ENCODE measurements at regions not wholly inside any gene's neighbourhood (a gene's known extent, or its start where the extent isn't known, plus 50 kb on each side); places are given as distances from the start of the nearest gene placed in this dataset.

- no peak for DNase-seq (ENCODE audit: extremely low spot score)
- intact Hi-C loops (cut with DNase I), result no loop called here
- Histone ChIP-seq H3K9me3 (no peaks in the 10 kb centered on the region), H3K27ac (replicated peaks in 1 of 4) (no peak overlapping the region), H3K4me3 (no peak overlapping the region), H3K36me3 (no peaks in the 10 kb centered on the region), H3K4me1 (no peaks in the 10 kb centered on the region), H3K27me3 (no peaks in the 10 kb centered on the region)
- 94% methylated on average over 2 of the region's 2 CpGs for WGBS
- TF ChIP-seq, protein P1, sequence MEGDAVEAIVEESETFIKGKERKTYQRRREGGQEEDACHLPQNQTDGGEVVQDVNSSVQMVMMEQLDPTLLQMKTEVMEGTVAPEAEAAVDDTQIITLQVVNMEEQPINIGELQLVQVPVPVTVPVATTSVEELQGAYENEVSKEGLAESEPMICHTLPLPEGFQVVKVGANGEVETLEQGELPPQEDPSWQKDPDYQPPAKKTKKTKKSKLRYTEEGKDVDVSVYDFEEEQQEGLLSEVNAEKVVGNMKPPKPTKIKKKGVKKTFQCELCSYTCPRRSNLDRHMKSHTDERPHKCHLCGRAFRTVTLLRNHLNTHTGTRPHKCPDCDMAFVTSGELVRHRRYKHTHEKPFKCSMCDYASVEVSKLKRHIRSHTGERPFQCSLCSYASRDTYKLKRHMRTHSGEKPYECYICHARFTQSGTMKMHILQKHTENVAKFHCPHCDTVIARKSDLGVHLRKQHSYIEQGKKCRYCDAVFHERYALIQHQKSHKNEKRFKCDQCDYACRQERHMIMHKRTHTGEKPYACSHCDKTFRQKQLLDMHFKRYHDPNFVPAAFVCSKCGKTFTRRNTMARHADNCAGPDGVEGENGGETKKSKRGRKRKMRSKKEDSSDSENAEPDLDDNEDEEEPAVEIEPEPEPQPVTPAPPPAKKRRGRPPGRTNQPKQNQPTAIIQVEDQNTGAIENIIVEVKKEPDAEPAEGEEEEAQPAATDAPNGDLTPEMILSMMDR (IDR thresholded peaks at IDR 0.05), result no peak
- TF ChIP-seq EP300 (IDR thresholded peaks at IDR 0.05) (no peak), POLR2A (IDR thresholded peaks at IDR 0.05; ENCODE audit: low read depth) (no peak), POLR2AphosphoS5 (IDR thresholded peaks at IDR 0.05) (no peak)
Observed at GRCh38 chr14:85911044-85911443, 381.1 kb downstream of the FLRT2 start.

DNA sequence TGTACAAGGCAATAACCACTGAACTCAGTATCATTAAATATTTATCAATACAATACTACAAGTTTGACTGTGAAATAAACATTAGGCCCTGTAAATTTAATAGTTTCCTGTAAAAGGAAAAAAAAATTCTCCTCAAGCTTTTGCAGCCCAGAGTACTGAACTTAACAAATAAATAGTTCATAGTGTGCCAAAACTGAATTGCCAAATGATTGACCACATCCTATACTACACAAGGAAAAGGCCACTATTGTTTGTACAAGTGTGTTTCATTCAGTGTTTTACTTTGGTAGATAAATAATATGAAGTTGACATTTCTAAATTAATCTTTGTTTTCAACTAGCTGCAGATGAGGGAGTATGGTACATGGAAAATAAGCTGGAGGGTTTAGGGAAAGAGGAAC lies 379.6 kb downstream of the FLRT2 start:
- TF ChIP-seq POLR2A (IDR thresholded peaks at IDR 0.05; ENCODE audit: low read depth), result no peak
- TF ChIP-seq, protein P1 (IDR thresholded peaks at IDR 0.05), result no peak
- no peak for TF ChIP-seq EP300 (IDR thresholded peaks at IDR 0.05)
- no peak for TF ChIP-seq POLR2AphosphoS5 (IDR thresholded peaks at IDR 0.05)
- no peak for DNase-seq (ENCODE audit: extremely low spot score)
- no peaks in the 10 kb centered on the region for H3K4me1 ChIP-seq
- no peak overlapping the region for H3K4me3 ChIP-seq
- H3K27me3 ChIP-seq, result no peaks in the 10 kb centered on the region
- intact Hi-C loops (cut with DNase I), result no loop called here
- H3K9me3 ChIP-seq, result no peaks in the 10 kb centered on the region
- no peak overlapping the region for H3K27ac ChIP-seq (replicated peaks in 1 of 4)
- H3K36me3 ChIP-seq, result no peaks in the 10 kb centered on the region

DNA sequence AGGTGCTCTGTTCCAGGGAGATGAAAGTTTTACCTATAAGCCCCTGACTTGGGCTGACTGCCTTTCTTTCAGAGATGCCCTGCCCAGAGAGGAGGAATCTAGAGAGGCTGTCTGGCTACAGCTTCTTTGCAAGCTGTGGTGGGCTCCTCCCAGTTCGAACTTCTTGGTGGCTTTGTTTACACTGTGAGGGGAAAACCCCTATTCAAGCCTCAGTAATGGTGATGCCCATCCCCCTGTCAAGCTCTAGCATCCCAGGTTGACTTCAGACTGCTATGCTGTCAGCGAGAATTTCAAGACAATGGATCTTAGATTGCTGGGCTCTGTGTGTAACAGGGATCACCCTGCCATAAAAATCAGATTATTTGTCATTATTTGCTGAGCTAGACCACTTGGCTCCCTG lies 377.6 kb downstream of the FLRT2 start:
- no peaks in the 10 kb centered on the region for H3K4me1 ChIP-seq
- H3K27ac ChIP-seq (replicated peaks in 1 of 4), result no peak overlapping the region
- WGBS, result 89% methylated on average over 1 of the region's 2 CpGs
- H3K27me3 ChIP-seq, result no peaks in the 10 kb centered on the region
- H3K36me3 ChIP-seq, result no peaks in the 10 kb centered on the region
- H3K9me3 ChIP-seq, result no peaks in the 10 kb centered on the region
- no peak for TF ChIP-seq POLR2AphosphoS5 (IDR thresholded peaks at IDR 0.05)
- TF ChIP-seq EP300 (IDR thresholded peaks at IDR 0.05), result no peak
- TF ChIP-seq, protein P1 (IDR thresholded peaks at IDR 0.05), result no peak
- TF ChIP-seq POLR2A (IDR thresholded peaks at IDR 0.05; ENCODE audit: low read depth), result no peak
- intact Hi-C loops (cut with DNase I), result no loop called here
- no peak for DNase-seq (ENCODE audit: extremely low spot score)
- H3K4me3 ChIP-seq, result no peak overlapping the region

GRCh38 chr14:85897808-85898207 lies 367.9 kb downstream of the FLRT2 start:
- H3K9me3 ChIP-seq, result no peaks in the 10 kb centered on the region
- no peak for DNase-seq (ENCODE audit: extremely low spot score)
- H3K27ac ChIP-seq (replicated peaks in 1 of 4), result no peak overlapping the region
- no peaks in the 10 kb centered on the region for H3K36me3 ChIP-seq
- intact Hi-C loops (cut with DNase I), result no loop called here
- no peaks in the 10 kb centered on the region for H3K27me3 ChIP-seq
- no peak overlapping the region for H3K4me3 ChIP-seq
- TF ChIP-seq, protein P1 (IDR thresholded peaks at IDR 0.05), result no peak
- H3K4me1 ChIP-seq, result no peaks in the 10 kb centered on the region

- Histone ChIP-seq H3K36me3 (no peaks in the 10 kb centered on the region), H3K27ac (replicated peaks in 1 of 4) (no peak overlapping the region), H3K4me1 (no peaks in the 10 kb centered on the region), H3K27me3 (no peaks in the 10 kb centered on the region), H3K4me3 (no peak overlapping the region), H3K9me3 (no peaks in the 10 kb centered on the region)
- TF ChIP-seq POLR2A (IDR thresholded peaks at IDR 0.05; ENCODE audit: low read depth), result no peak
- no peak for TF ChIP-seq POLR2AphosphoS5 (IDR thresholded peaks at IDR 0.05)
- TF ChIP-seq, protein P1 (IDR thresholded peaks at IDR 0.05), result no peak
- TF ChIP-seq EP300 (IDR thresholded peaks at IDR 0.05), result no peak
- WGBS, result 81% methylated on average over 1 of the region's 1 CpG
- no peak for DNase-seq (ENCODE audit: extremely low spot score)
- intact Hi-C loops (cut with DNase I), result no loop called here
Observed at GRCh38 chr14:85895603-85896002, 365.7 kb downstream of the FLRT2 start.
